ENCODE measurements at regions not wholly inside any gene's neighbourhood (a gene's known extent, or its start where the extent isn't known, plus 50 kb on each side); places are given as distances from the start of the nearest gene placed in this dataset.

- no peak for DNase-seq
Observed at GRCh38 chr10:78526347-78526746, 492.7 kb downstream of the RPS24 start.

- DNase-seq = no peak
Observed at GRCh38 chr10:78527296-78527695, 493.6 kb downstream of the RPS24 start.

GRCh38 chr10:78528749-78529204 is 495.1 kb downstream of the RPS24 start:
- peak; percentile 95 for DNase-seq

- DNase-seq = peak; percentile 96
Observed at GRCh38 chr10:78529262-78529661, 495.6 kb downstream of the RPS24 start.

- no peak for DNase-seq
Observed at GRCh38 chr10:78531088-78531487, 497.4 kb downstream of the RPS24 start.

GRCh38 chr10:78532480-78533042 is 498.9 kb downstream of the RPS24 start:
- DNase-seq = no peak

- no peak for DNase-seq
Observed at GRCh38 chr10:78533098-78533497, 499.4 kb downstream of the RPS24 start.

GRCh38 chr10:78533776-78534175 is 500.1 kb downstream of the RPS24 start:
- no peak for DNase-seq

GRCh38 chr10:78535716-78536218 is 502.1 kb downstream of the RPS24 start:
- DNase-seq = no peak

- DNase-seq = no peak
Observed at GRCh38 chr10:78537018-78537417, 503.4 kb downstream of the RPS24 start.

GRCh38 chr10:78539247-78539766 is 505.6 kb downstream of the RPS24 start:
- no peak for DNase-seq

DNA sequence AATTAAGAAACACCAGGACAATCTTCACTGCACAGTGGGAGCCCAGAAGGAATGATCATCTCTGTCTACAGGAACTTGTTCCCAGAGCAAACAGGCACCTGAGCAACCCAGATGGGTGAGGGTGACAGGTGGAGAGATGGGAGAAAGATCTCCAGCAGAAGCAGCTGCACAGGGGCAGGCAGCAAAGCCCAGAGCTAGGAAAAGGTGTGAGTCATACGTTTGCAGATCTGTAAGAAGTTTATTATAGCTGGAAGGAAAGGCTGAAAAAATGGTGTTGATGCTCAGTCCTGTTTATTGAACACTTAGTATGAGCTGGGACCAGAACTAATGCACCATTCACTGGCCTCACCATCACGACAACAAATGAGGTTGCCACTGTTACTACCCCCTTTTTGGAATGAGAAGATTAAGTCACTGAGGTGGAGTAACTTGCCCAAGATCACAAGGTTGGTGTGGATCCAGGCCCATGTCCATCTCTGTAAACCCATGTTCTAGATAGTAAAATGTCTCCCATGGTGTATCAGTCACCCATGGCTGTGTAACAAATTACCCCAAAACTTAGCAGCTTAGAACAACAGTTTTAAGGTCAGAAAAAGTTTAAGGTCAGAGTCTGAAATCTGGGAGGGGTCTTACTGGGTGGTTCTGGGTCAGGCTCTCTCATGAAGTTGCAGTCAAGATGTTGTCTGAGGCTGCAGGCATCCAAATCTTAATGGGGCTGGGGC is 506.9 kb downstream of the RPS24 start:
- no peak for DNase-seq

GRCh38 chr10:78541481-78542140 is 507.9 kb downstream of the RPS24 start:
- no peak for DNase-seq

DNA sequence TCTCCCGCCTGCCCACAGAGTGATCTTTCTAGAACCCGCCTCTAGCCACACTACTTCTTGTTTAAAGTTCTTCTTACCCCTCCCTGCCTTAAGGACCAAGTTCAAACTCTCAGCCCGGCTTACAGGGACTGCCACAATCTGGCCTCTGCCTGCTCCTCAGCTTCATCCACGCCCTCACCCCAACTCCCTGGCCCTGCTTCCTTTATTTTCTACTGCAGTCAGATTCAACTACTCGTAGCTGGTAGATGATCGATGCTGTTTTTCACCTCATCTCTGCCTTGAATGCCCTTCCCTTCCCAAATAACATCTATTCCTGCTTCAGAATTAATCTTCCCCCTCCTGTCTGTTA is 508.5 kb downstream of the RPS24 start:
- DNase-seq = no peak

GRCh38 chr10:78542521-78542920 is 508.9 kb downstream of the RPS24 start:
- no peak for DNase-seq

GRCh38 chr10:78543031-78543748 is 509.5 kb downstream of the RPS24 start:
- no peak for DNase-seq

DNA sequence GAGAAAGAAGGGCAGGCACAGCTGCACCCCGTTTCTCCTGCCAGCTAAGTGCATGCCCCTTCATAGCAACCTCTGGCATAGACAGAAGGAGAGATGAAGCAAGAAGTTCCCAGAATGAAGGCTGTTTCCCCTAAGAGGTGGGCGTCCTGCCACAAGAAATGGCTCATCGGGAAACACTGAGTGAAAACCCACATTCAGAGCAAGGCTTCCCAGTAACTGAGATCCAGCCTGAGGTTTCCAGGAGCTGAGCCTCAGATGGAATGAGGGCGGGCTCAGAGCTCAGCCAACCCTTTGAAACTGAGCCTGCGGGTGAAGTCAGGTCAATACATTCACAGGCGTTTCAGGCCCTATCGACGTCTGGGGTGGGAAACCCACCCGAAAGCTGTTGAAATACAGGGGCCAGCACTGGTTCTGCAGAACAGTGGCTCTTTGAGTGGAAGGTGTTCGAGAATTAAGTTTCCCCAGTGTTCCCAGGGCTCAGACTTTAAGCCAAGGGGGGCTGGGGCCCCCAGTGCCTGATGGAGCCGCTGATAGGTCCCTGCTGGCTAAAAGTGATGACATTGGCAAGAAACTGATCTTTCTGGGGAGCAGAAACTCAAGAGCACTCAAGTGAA is 510.2 kb downstream of the RPS24 start:
- no peak for DNase-seq

GRCh38 chr10:78544423-78545090 is 510.9 kb downstream of the RPS24 start:
- no peak for DNase-seq

- DNase-seq = no peak
Observed at GRCh38 chr10:78545756-78546155, 512.1 kb downstream of the RPS24 start.

GRCh38 chr10:78547397-78547796 is 513.7 kb downstream of the RPS24 start:
- no peak for DNase-seq

DNA sequence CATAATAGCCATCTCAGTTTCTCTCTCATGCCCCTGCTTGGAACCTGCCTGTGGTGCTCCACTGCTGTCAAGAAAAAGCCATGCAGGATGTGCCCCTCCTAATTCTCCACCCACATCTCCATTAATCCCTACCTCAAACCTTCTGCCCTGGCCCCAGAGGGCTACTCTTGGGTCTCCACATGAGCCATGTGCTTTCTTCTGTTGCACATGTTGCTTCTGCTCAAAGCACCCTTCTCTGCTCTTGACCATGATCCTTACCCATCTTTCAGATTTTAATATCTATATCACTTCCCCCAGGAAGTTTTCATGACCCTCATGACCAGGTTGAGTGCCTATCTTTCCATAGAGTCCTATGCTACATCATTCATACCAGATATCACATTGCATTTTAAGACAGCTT is 514.2 kb downstream of the RPS24 start:
- DNase-seq = no peak

- DNase-seq = no peak
Observed at GRCh38 chr10:78548369-78548768, 514.7 kb downstream of the RPS24 start.
